ENCODE measurements at regions not wholly inside any gene's neighbourhood (a gene's known extent, or its start where the extent isn't known, plus 50 kb on each side); places are given as distances from the start of the nearest gene placed in this dataset.

DNA sequence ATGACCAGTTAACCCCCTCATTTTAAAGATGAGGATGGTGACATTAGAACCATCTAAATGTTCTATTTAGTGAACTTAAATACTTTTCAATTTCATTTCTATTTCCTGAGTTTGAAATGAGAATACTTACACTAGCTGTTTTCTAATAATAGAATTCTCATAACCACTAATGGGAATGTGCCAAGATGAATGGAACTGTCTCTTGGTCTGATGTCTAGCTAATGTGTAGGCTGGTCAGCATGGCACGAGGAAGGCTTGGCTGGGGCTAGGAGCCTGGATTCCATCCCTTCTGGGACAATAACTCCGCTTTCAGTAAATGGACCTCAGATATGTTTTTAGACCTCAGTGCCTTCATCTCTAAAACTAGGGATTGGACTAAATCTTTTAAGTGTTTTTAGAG lies 185.8 kb upstream of the NRP1 start:
- DNase-seq (no peak), ATAC-seq (replicated peaks) (no peak)
- H3K27ac Mint-ChIP-seq: no peak overlapping the region
- H3K9me3 Mint-ChIP-seq: peaks cover 2 to 6% of the 10 kb centered on the region in 2 donors
- no peaks in the 10 kb centered on the region for H3K4me1 Mint-ChIP-seq (ENCODE audit: low read depth in 2 of 2)
- peaks cover 42 to 60% of the 10 kb centered on the region in 2 donors for H3K27me3 Mint-ChIP-seq
- H3K36me3 Mint-ChIP-seq (ENCODE audit: insufficient read depth): no peaks in the 10 kb centered on the region
- no peak overlapping the region for H3K4me3 Mint-ChIP-seq

DNA sequence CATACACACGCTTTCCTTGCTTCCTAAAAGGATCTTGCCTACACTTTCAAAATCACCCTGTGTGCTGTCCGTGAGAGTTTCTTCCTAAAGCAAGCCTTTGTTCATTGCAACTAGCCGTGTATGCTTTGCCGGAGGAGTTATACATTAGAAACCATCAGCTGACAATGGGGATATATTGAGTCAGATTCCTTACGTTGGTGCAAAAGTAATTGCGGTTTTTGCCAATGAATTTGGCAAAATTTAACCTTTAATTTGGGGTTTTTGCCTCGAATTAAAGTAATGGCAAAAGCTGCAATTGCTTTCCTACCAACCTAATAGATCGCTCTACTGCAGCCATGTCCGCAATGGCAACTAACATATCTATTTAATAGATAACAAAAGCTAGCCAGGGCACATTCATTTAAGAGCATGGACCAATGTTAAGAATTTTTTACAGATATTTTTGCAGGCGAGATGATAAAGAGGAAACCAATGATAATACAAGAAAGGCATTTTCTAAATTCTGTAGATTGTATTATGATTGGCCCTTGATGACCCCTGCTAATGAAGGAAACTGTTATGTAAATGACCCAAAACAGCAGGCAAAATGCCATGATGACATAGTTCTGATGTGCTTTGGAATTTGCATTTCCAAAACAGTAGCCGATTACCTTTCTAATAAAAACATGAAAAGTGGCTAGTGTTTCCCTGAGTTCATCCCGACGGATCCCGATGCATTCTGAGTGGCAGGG lies 184.8 kb upstream of the NRP1 start:
- peaks cover 42 to 60% of the 10 kb centered on the region in 2 donors for H3K27me3 Mint-ChIP-seq
- H3K9me3 Mint-ChIP-seq: peaks cover 2 to 6% of the 10 kb centered on the region in 2 donors
- no peak overlapping the region for H3K27ac Mint-ChIP-seq
- H3K4me1 Mint-ChIP-seq (ENCODE audit: low read depth in 2 of 2): no peaks in the 10 kb centered on the region
- no peak for DNase-seq
- no peak overlapping the region for H3K4me3 Mint-ChIP-seq
- no peak for ATAC-seq (replicated peaks)
- H3K36me3 Mint-ChIP-seq (ENCODE audit: insufficient read depth): no peaks in the 10 kb centered on the region

DNA sequence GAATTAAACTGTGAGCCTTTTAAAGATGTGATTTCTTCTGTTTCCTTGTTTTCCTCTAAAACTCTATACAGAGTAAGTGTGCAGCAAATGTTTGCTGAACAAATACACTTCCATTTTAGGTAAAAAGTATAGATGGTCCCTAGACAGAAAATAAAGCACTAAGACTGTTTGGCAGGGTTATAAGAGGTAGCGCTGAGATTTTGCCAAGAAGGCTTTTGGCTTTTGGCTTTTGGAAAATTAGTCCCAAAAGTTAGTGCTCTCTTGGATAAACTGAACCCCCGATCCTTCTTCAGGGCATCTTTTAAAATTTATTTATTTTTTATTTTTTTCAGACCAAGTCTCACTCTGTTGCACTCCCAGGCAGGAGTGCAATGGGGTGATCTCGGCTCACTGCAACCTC lies 175.7 kb upstream of the NRP1 start:
- no peak for ATAC-seq (replicated peaks)

DNA sequence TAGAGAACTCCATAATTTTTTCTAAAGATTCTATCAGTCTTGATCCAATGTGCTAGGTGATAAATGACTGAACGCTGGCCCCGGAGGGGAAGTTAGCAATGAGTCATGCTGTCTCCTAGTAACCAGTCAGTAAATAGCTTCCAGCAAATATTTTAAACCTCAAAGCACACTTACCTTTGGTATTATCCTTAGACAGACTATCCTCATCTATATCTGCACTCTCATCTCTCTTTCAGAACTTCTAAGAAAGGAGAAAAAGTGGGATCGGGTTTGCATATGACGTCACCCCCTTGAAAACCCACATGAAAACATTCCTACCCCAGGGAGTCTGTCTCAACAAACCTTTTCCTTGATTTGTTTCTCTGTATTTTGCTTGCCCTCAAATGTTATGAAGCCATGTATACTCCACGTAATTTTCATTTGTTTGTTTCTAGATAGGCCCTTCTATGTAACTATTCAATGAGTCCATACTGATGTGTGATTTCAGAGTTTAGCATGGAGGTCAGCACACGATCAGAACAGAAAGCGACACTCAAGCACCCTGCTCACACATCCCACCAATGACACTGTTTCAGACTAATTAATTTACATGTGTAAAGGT lies 174.9 kb upstream of the NRP1 start:
- ATAC-seq (replicated peaks): peak; percentile 27
- H3K4me1 Mint-ChIP-seq (ENCODE audit: low read depth in 2 of 2): peaks cover 0 to 2% of the 10 kb centered on the region in 2 donors
- no peak for DNase-seq
- no peaks in the 10 kb centered on the region for H3K36me3 Mint-ChIP-seq (ENCODE audit: insufficient read depth)
- H3K27ac Mint-ChIP-seq: no peak overlapping the region
- peaks cover 6 to 26% of the 10 kb centered on the region in 2 donors for H3K27me3 Mint-ChIP-seq
- H3K4me3 Mint-ChIP-seq: no peak overlapping the region
- H3K9me3 Mint-ChIP-seq: no peaks in the 10 kb centered on the region

More for the DNA sequence above, 175.7 kb upstream of the NRP1 start:
- no peaks in the 10 kb centered on the region for H3K36me3 Mint-ChIP-seq (ENCODE audit: insufficient read depth)
- H3K9me3 Mint-ChIP-seq: no peaks in the 10 kb centered on the region
- H3K27ac Mint-ChIP-seq: no peak overlapping the region
- H3K4me3 Mint-ChIP-seq: no peak overlapping the region
- peaks cover 0 to 2% of the 10 kb centered on the region in 2 donors for H3K4me1 Mint-ChIP-seq (ENCODE audit: low read depth in 2 of 2)
- H3K27me3 Mint-ChIP-seq: peaks cover 6 to 18% of the 10 kb centered on the region in 2 donors
- DNase-seq: no peak

DNA sequence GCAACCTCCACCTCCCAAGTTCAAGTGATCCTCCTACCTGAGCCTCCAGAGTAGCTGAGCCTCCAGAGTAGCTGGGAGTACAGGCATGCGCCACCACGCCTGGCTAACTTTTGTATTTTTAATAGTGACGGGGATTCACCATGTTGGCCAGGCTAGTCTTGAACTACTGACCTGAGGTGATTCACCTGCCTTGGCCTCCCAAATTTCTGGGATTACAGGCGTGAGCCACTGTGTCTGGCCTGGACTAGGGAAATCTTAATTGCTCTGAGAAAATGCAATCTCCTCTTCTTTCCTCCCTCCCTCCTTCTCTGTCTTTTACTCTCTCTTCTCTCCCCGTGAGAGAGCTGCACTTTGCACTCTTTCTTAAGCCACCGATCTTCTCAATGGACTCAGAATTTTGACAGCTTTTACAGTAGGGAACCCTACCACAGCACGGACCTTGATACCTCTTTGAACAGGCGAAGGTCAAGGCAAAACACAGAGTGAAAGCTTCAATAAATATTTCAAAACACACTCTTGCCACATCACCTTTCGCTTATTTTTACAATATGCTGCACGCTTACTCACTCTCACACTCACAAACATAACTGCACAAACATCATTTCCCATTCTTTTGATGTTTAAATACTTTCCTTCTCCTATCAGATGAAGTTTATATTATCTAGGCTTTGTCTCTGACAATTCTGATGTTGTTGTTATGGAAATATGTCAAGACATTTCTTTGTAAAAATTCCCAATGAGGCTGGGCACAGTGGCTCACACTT lies 173.4 kb upstream of the NRP1 start:
- DNase-seq: no peak
- no peak for ATAC-seq (replicated peaks)
- peaks cover 0 to 2% of the 10 kb centered on the region in 2 donors for H3K4me1 Mint-ChIP-seq (ENCODE audit: low read depth in 2 of 2)
- H3K27ac Mint-ChIP-seq: no peak overlapping the region
- H3K36me3 Mint-ChIP-seq (ENCODE audit: insufficient read depth): no peaks in the 10 kb centered on the region
- H3K9me3 Mint-ChIP-seq: peaks cover 0 to 6% of the 10 kb centered on the region in 2 donors
- H3K4me3 Mint-ChIP-seq: no peak overlapping the region
- peaks cover 6 to 39% of the 10 kb centered on the region in 2 donors for H3K27me3 Mint-ChIP-seq

DNA sequence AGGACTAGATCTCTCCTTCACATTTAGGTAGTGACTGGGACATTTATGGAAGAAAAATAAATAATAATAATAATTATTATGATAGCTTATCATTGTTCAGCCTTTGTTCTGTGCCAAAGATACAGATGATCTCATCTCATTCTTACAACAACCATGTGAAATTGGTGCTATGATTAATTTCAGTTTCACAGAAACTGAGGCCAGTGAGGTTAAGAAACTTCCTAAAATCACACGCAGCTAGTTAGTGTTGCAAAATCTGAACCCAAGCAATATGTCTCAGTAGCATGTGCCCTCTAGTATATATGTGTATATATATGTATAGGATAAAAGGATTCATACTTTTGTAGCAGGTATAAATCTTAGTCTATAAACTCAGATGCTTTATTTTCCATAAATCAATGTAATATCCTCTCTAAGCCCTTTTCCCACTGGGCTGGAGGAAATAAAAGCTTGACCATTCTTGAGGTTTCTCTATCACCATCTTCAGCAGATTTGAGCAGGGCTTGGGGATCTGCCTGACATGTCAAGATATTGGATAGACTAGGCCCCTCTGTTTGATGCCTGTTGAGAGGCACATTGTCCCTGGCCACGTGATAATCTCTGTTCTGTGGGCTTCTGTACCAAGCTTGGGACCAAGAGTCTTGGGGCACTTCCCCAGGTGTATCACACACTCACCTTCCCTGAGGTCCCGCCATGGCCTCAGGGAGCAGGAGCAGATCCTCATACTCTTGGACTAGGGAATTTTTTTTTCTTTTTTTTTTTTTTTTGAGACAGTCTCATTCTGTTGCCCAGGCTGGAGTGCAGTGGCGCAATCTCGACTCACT lies 172.6 kb upstream of the NRP1 start:
- H3K27me3 Mint-ChIP-seq: peaks cover 11 to 47% of the 10 kb centered on the region in 2 donors
- peaks cover 2 to 6% of the 10 kb centered on the region in 2 donors for H3K9me3 Mint-ChIP-seq
- peaks cover 0 to 2% of the 10 kb centered on the region in 2 donors for H3K4me1 Mint-ChIP-seq (ENCODE audit: low read depth in 2 of 2)
- no peaks in the 10 kb centered on the region for H3K36me3 Mint-ChIP-seq (ENCODE audit: insufficient read depth)
- no peak for DNase-seq
- no peak overlapping the region for H3K4me3 Mint-ChIP-seq
- no peak overlapping the region for H3K27ac Mint-ChIP-seq
- no peak for ATAC-seq (replicated peaks)

DNA sequence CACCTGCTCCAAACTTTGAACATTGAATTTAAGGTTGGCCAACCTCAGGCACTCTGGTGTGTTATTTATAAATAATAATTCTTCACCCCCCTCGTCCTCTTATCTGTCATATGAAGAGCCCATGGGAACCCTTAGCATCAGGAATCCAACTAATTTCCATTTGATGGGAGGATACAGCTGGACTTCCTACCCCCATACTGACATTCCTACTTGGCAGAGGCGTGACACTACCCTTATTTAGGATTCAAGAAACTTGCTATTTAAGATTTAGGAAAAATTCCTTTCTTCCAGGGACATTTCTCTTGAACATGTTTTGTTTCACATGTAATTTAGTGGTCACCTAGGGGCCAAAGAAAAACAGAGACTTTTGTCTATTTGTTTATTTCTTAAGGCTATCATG lies 171.9 kb upstream of the NRP1 start:
- H3K9me3 Mint-ChIP-seq: peaks cover 2 to 6% of the 10 kb centered on the region in 2 donors
- H3K36me3 Mint-ChIP-seq (ENCODE audit: insufficient read depth): no peaks in the 10 kb centered on the region
- no peak for DNase-seq
- no peak overlapping the region for H3K27ac Mint-ChIP-seq
- ATAC-seq (replicated peaks): no peak
- no peak overlapping the region for H3K4me3 Mint-ChIP-seq
- H3K4me1 Mint-ChIP-seq (ENCODE audit: low read depth in 2 of 2): peaks cover 0 to 2% of the 10 kb centered on the region in 2 donors
- H3K27me3 Mint-ChIP-seq: peaks cover 11 to 54% of the 10 kb centered on the region in 2 donors

DNA sequence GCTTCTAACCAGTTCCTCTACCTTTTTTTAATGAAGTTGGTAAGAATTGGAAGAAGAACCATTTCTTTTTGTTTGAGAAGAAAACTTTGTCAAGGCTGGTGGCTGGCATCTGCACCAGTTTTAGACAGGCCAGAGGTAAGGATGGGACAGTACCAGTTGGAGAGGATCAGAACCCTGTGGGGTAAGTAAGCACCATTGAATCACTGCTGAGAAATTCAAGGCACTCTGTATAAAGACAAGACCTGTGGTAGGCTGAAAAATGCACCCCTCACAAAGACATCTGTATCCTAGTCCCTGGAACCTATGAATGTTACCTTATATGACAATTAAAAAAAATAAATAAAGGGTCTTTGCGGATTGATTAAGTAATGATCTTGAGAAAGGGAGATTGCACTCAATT lies 166.7 kb upstream of the NRP1 start:
- Mint-ChIP-seq H3K4me3 (no peak overlapping the region), H3K4me1 (ENCODE audit: low read depth in 2 of 2) (no peaks in the 10 kb centered on the region), H3K27ac (no peak overlapping the region), H3K27me3 (peaks cover 5 to 53% of the 10 kb centered on the region in 2 donors), H3K9me3 (peaks cover 2 to 6% of the 10 kb centered on the region in 2 donors), H3K36me3 (ENCODE audit: insufficient read depth) (no peaks in the 10 kb centered on the region)
- no peak for DNase-seq
- no peak for ATAC-seq (replicated peaks)

DNA sequence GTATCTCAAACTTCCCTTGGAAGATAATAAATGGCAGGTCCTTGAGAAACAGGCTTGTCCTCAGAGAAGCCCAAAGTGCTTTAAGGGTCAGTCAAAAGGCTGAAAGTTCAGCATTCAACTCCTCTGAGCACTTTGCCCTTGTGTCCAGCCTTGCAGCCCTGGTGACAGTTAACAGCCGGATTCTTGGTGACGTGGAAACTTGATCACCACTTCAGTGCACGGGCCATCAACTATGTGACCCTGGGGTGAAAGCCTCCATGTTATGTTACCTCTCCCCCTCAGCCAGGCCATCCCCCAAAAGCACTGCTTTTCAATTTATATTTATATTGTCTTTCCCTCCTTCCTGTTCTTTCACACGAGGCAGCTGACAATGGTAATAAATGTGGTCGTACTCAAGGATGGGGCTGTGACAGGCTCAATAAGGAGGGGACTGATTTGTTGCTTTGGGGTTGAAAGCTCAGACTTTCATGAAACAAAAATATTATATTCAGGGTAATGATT lies 164.0 kb upstream of the NRP1 start:
- H3K27ac Mint-ChIP-seq: no peak overlapping the region
- DNase-seq (no peak), ATAC-seq (replicated peaks) (no peak)
- peaks cover 5 to 28% of the 10 kb centered on the region in 2 donors for H3K27me3 Mint-ChIP-seq
- H3K4me3 Mint-ChIP-seq: no peak overlapping the region
- H3K36me3 Mint-ChIP-seq (ENCODE audit: insufficient read depth): no peaks in the 10 kb centered on the region
- no peaks in the 10 kb centered on the region for H3K4me1 Mint-ChIP-seq (ENCODE audit: low read depth in 2 of 2)
- peaks cover 1 to 2% of the 10 kb centered on the region in 2 donors for H3K9me3 Mint-ChIP-seq

DNA sequence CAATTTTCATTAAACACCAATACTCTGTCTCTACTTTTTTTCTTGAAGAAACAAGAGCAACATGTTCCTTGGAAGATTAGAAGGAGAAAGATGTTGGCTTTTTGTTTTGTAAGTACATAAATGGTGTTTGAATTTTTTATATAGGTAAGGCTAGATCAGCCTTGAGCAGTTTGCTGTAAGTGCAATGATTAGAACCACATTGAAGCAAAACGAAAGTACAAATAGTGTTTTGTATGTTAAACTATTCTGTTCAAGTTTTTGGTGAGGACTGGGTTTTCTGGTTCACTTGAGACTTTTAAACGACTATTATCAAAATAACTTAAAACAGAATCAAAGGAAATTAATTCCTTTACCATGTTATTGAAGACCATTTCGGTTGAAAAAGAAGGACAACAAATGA lies 162.9 kb upstream of the NRP1 start:
- no peak for ATAC-seq (replicated peaks)
- H3K9me3 Mint-ChIP-seq: no peaks in the 10 kb centered on the region
- no peaks in the 10 kb centered on the region for H3K36me3 Mint-ChIP-seq (ENCODE audit: insufficient read depth)
- no peak for DNase-seq
- H3K4me1 Mint-ChIP-seq (ENCODE audit: low read depth in 2 of 2): no peaks in the 10 kb centered on the region
- peaks cover 2 to 19% of the 10 kb centered on the region in 2 donors for H3K27me3 Mint-ChIP-seq
- no peak overlapping the region for H3K27ac Mint-ChIP-seq
- H3K4me3 Mint-ChIP-seq: no peak overlapping the region

DNA sequence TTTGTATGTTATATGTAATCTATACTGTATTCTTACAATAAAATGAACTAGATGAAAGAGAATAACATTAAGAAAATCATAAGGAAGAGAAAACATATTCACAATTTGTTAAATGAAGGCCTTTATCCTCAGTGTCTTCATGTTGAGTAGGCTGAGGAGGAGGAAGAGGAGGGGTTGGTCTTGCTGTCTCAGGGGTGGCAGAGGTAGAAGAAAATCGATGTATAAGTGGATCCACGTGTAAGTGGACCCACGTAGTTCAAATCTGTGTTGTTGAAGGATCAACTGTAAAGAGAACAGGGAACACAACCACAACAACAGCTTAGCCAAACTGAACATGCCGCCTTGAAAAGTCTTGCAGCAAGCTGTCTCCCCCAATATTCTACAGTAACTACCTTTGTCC lies 161.6 kb upstream of the NRP1 start:
- DNase-seq: no peak
- H3K27me3 Mint-ChIP-seq: peaks cover 0 to 7% of the 10 kb centered on the region in 2 donors

DNA sequence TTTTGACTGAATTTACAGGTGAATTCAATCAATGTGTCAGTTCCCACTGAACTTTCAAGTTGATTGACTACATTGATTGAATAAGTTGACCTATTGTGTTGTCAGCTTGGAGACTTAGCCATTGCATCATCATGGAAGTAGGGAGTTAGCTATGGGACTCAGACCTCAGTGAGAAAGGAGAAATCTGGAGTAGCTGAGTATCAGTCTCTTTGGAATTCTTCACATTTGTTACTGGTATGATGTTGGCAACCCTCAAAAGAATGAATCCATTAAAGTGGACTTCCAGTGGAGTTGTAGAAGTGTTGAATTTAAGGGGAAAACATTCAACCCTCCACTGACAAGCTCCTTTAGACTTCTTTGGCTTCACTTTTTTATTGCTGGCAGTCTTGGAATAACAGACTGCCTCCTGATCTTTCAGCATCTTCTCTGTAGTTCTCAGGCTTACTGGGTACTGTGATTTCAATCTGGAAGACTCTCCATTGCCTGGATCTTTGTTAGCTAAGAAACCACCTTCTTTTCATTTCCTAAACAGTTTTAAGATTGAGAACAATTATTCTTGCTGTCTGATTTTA lies 160.3 kb upstream of the NRP1 start:
- H3K27ac Mint-ChIP-seq: no peak overlapping the region
- no peaks in the 10 kb centered on the region for H3K9me3 Mint-ChIP-seq
- no peak overlapping the region for H3K4me3 Mint-ChIP-seq
- H3K4me1 Mint-ChIP-seq (ENCODE audit: low read depth in 2 of 2): no peaks in the 10 kb centered on the region
- no peaks in the 10 kb centered on the region for H3K36me3 Mint-ChIP-seq (ENCODE audit: insufficient read depth)
- ATAC-seq (replicated peaks) (no peak), DNase-seq (no peak)
- H3K27me3 Mint-ChIP-seq: no peaks in the 10 kb centered on the region

More for the DNA sequence above, 161.6 kb upstream of the NRP1 start:
- H3K27ac Mint-ChIP-seq: no peak overlapping the region
- ATAC-seq (replicated peaks): no peak
- no peaks in the 10 kb centered on the region for H3K9me3 Mint-ChIP-seq
- no peaks in the 10 kb centered on the region for H3K4me1 Mint-ChIP-seq (ENCODE audit: low read depth in 2 of 2)
- H3K36me3 Mint-ChIP-seq (ENCODE audit: insufficient read depth): no peaks in the 10 kb centered on the region
- no peak overlapping the region for H3K4me3 Mint-ChIP-seq

DNA sequence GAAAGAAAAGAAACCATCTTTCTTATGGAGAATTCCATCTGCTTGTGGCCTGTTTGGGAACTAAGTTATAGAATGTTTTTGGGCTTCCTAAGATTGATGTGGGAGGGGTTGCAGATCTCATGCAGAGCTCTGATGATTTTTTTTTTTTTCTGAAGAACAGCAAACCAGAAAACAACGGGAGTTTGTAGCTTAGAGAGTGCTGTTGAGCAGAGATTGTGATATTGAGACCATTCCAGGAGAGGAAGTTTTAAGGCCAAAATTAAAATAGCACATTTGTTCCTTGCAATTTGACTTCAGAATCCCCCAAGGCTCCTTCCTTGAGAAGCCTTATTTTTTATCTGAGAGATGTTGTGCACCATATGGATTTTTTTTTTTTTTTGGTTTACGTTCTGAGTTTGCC lies 159.5 kb upstream of the NRP1 start:
- Mint-ChIP-seq H3K9me3 (no peaks in the 10 kb centered on the region), H3K4me3 (no peak overlapping the region), H3K27ac (no peak overlapping the region), H3K4me1 (ENCODE audit: low read depth in 2 of 2) (no peaks in the 10 kb centered on the region), H3K27me3 (no peaks in the 10 kb centered on the region), H3K36me3 (ENCODE audit: insufficient read depth) (no peaks in the 10 kb centered on the region)
- ATAC-seq (replicated peaks): no peak
- DNase-seq: no peak

Data from effector memory CD8-positive, alpha-beta T cell (primary cell).